ENCODE measurements at regions not wholly inside any gene's neighbourhood (a gene's known extent, or its start where the extent isn't known, plus 50 kb on each side); places are given as distances from the start of the nearest gene placed in this dataset.

- Histone ChIP-seq H4K5ac (ENCODE audit: insufficient read length, low read depth, low read length) (no peak overlapping the region), H4K20me1 (ENCODE audit: control insufficient read depth, insufficient read depth, insufficient read length) (no peaks in the 10 kb centered on the region), H3K79me1 (ENCODE audit: insufficient read depth, low read depth, low read length, poor library complexity, severe bottlenecking) (no peaks in the 10 kb centered on the region), H3K27me3 (ENCODE audit: insufficient read depth, low read length) (peaks cover 2% of the 10 kb centered on the region; the same call in 1 of the 2 replicates), H3K4me2 (ENCODE audit: insufficient read depth, insufficient read length, low read length) (no peak overlapping the region), H2BK15ac (ENCODE audit: low read depth, low read length) (no peak overlapping the region), H3K56ac (ENCODE audit: insufficient read length, low read depth, low read length) (no peak overlapping the region), H2AK5ac (ENCODE audit: insufficient read length, low read length) (no peak overlapping the region), H2BK20ac (ENCODE audit: low read depth, low read length, poor library complexity, severe bottlenecking) (no peak overlapping the region), H3K18ac (ENCODE audit: insufficient read length, low read depth, low read length) (no peak overlapping the region), H2AFZ (ENCODE audit: low read length) (no peak overlapping the region), H3K27ac (ENCODE audit: insufficient read length, low read depth, low read length) (no peak overlapping the region), H4K8ac (replicated peaks; ENCODE audit: insufficient read length, low read depth, low read length) (no peak overlapping the region), H3K9ac (ENCODE audit: extremely low read depth, insufficient read length, low read length) (no peak overlapping the region), H2BK5ac (ENCODE audit: insufficient read length, low read length) (no peak overlapping the region), H3K23ac (ENCODE audit: insufficient read length, low read depth, low read length) (no peak overlapping the region), H3K4ac (ENCODE audit: low read depth, low read length) (no peak overlapping the region), H4K91ac (ENCODE audit: insufficient read length, low read depth, low read length) (no peak overlapping the region), H3K14ac (ENCODE audit: insufficient read depth, low read length) (no peak overlapping the region), H3T11ph (ENCODE audit: low read length) (no peak overlapping the region), H3K9me3 (ENCODE audit: control insufficient read depth, low read depth, low read length) (no peaks in the 10 kb centered on the region), H2BK12ac (ENCODE audit: insufficient read length, low read depth, low read length) (no peak overlapping the region), H3K23me2 (ENCODE audit: insufficient read length, low read depth, low read length, poor library complexity, severe bottlenecking) (no peaks in the 10 kb centered on the region), H3K4me1 (ENCODE audit: insufficient read depth, low read length) (peaks cover 6% of the 10 kb centered on the region; the same call in 1 of the 2 replicates), H3K79me2 (ENCODE audit: insufficient read depth, low read length) (no peaks in the 10 kb centered on the region), H2BK120ac (ENCODE audit: low read depth, low read length, poor library complexity, severe bottlenecking) (no peak overlapping the region)
- Mint-ChIP-seq H3K36me3 (ENCODE audit: insufficient read depth in 1 of 3, low read depth in 3 of 3) (peaks cover 0 to 5% (median 0%) of the 10 kb centered on the region in 3 experiments; a peak in 2 of 7 replicates), H3K4me1 (peaks cover 17 to 20% of the 10 kb centered on the region in 2 experiments), H3K4me3 (no peak overlapping the region), H3K27me3 (ENCODE audit: low read depth) (no peaks in the 10 kb centered on the region; the same call in 1 of the 2 replicates), H3K9me3 (peaks cover 54 to 70% of the 10 kb centered on the region in 2 experiments), H3K27ac (no peak overlapping the region)
- no CpG with 5 or more reads among the region's 3 CpGs for WGBS (ENCODE audit: extremely low coverage, insufficient read length, low lambda C conversion rate)
- no peak for TF ChIP-seq CTCF (conservative IDR thresholded peaks at IDR 0.05)
- DNase-seq, result no peak
Measured at GRCh38 chrX:46251755-46252154, 293.5 kb downstream of the ZNF674 start.
